MM.1S (cell line): ENCODE measurements at regions not wholly inside any gene's neighbourhood (a gene's known extent, or its start where the extent isn't known, plus 50 kb on each side); places are given as distances from the start of the nearest gene placed in this dataset.

Experiments
- CTCF ChIP-seq: fragments of 300-600 bp; sonication (generic); IDR thresholded peaks from 2 replicates; pipeline ENCODE4 v1.5.1; 2016; ENCODE audit warnings: antibody characterized with exemption, low read length, mixed read lengths
- EZH2 ChIP-seq: fragments of 300-600 bp; sonication (generic); optimal IDR thresholded peaks from 2 replicates; pipeline ENCODE3; 2017; ENCODE audit warnings: low read depth, mild to moderate bottlenecking, antibody characterized with exemption, low read length, mixed read lengths
- EZH2phosphoT487 ChIP-seq: fragments of 300-600 bp; sonication (generic); IDR thresholded peaks from 2 replicates; pipeline ENCODE4 v1.6.1; 2018; ENCODE audit warnings: antibody characterized with exemption, low read length

- no peak for TF ChIP-seq CTCF
- TF ChIP-seq EZH2, result no peak
- TF ChIP-seq EZH2phosphoT487, result no peak
These were observed 199.1 kb upstream of the ZBED5 start for GRCh38 chr11:11056749-11057471.
